NB4 (cell line): ENCODE measurements at regions not wholly inside any gene's neighbourhood (a gene's known extent, or its start where the extent isn't known, plus 50 kb on each side); places are given as distances from the start of the nearest gene placed in this dataset.
A peak's percentile ranks its signal among the peaks of the same experiment; 100 is the strongest.

Source experiments
- DNase-seq: peaks from one replicate; pipeline ENCODE4 v3.0.0; 2010; ENCODE audit warnings: low read depth
- H3K4me3 ChIP-seq: one replicate; pipeline ENCODE4 v1.5.1; 2011; ENCODE audit warnings: mild to moderate bottlenecking, low read depth, low read length, moderate library complexity
- CTCF ChIP-seq: IDR thresholded peaks from one replicate; pipeline ENCODE4 v1.5.1; 2012; ENCODE audit warnings: low read depth, low read length
- MAX ChIP-seq: IDR thresholded peaks from 2 replicates; pipeline ENCODE4 v1.6.1; 2011; ENCODE audit warnings: low read depth, low read length
- MYC ChIP-seq: IDR thresholded peaks from 2 replicates; pipeline ENCODE4 v1.6.1; 2011; ENCODE audit warnings: low read depth, low read length
- POLR2A ChIP-seq: IDR thresholded peaks from 2 replicates; pipeline ENCODE4 v1.6.1; 2011; ENCODE audit warnings: mild to moderate bottlenecking; ENCODE audit not compliant: insufficient read length; ENCODE audit errors: extremely low read depth

GRCh38 chr3:107111872-107112271 lies 265.4 kb upstream of the CCDC54 start:
- TF ChIP-seq MYC (no peak), POLR2A (no peak), CTCF (no peak)
- H3K4me3 ChIP-seq, result no peak overlapping the region
- DNase-seq, result no peak

GRCh38 chr3:107112356-107112755 lies 264.9 kb upstream of the CCDC54 start:
- no peak overlapping the region for H3K4me3 ChIP-seq
- TF ChIP-seq CTCF, result no peak
- TF ChIP-seq POLR2A, result no peak
- no peak for DNase-seq

GRCh38 chr3:107116251-107116650 lies 261.0 kb upstream of the CCDC54 start:
- H3K4me3 ChIP-seq, result no peak overlapping the region
- TF ChIP-seq CTCF, result no peak
- no peak for TF ChIP-seq MYC
- TF ChIP-seq POLR2A, result no peak
- no peak for TF ChIP-seq MAX
- no peak for DNase-seq

GRCh38 chr3:107117156-107117555 lies 260.1 kb upstream of the CCDC54 start:
- no peak for DNase-seq
- no peak overlapping the region for H3K4me3 ChIP-seq
- no peak for TF ChIP-seq MYC
- no peak for TF ChIP-seq MAX

- TF ChIP-seq MAX (no peak), MYC (no peak), POLR2A (no peak), CTCF (peak; percentile 33)
- peak; percentile 58 for DNase-seq
- H3K4me3 ChIP-seq, result no peak overlapping the region
Observed at GRCh38 chr3:107117922-107118536, 259.2 kb upstream of the CCDC54 start.

GRCh38 chr3:107124885-107125284 lies 252.4 kb upstream of the CCDC54 start:
- no peak for DNase-seq
- TF ChIP-seq POLR2A, result no peak
- TF ChIP-seq MAX, result no peak
- TF ChIP-seq MYC, result no peak
- TF ChIP-seq CTCF, result no peak
- no peak overlapping the region for H3K4me3 ChIP-seq
